Panc1 (cell line): ENCODE measurements at regions not wholly inside any gene's neighbourhood (a gene's known extent, or its start where the extent isn't known, plus 50 kb on each side); places are given as distances from the start of the nearest gene placed in this dataset.

Experiments
- ATAC-seq: fragments of 200-7000 bp; cut with Tn5 transposase; 2 replicates; pipeline ENCODE4 v1.9.1; 2020; ENCODE audit warnings: mild to moderate bottlenecking, moderate library complexity
- BruUV-seq: library from RNA; stranded (reverse); fragments of 400-500 nt; replicated peaks from 2 replicates; lab custom pipeline; 2021; lab: Mats Ljungman, UMichigan
- CTCF ChIA-PET: fragments of 300-600 bp; sonication (Branson Sonifier 250); formaldehyde crosslinking; loops from one replicate; lab custom pipeline; 2022; ENCODE audit warnings: antibody characterized with exemption; lab: Charles Lee
- POLR2A ChIA-PET: fragments of 300-600 bp; sonication (Branson Sonifier 250); formaldehyde crosslinking; loops from one replicate; lab custom pipeline; 2022; ENCODE audit warnings: antibody characterized with exemption; lab: Charles Lee
- DNase-seq: peaks from one replicate; pipeline ENCODE4 v3.0.0-alpha.2; 2010; ENCODE audit warnings: low read depth, low spot score
- H3K27ac ChIP-seq: 2 replicates; pipeline ENCODE4 v1.5.1; 2011; ENCODE audit warnings: mild to moderate bottlenecking, low read length, inconsistent platforms
- H3K27me3 ChIP-seq: fragments of 200-500 bp; sonication (Bioruptor generic); 2 replicates; pipeline ENCODE4 v1.6.0; 2014; ENCODE audit warnings: low read length, inconsistent platforms; ENCODE audit not compliant: control insufficient read depth, insufficient read depth
- H3K36me3 ChIP-seq: fragments of 200-500 bp; sonication (Bioruptor generic); 2 replicates; pipeline ENCODE4 v1.5.1; 2014; ENCODE audit warnings: inconsistent platforms, mild to moderate bottlenecking, low read length, moderate library complexity; ENCODE audit not compliant: control insufficient read depth, insufficient read depth
- H3K4me1 ChIP-seq: 2 replicates; pipeline ENCODE4 v1.5.1; 2011; ENCODE audit warnings: inconsistent platforms, mild to moderate bottlenecking, low read length, moderate library complexity; ENCODE audit not compliant: control insufficient read depth, insufficient read depth
- H3K4me3 ChIP-seq, 2 experiments: 2 replicates each; pipeline ENCODE4 v1.5.1; 2011 to 2012; ENCODE audit warnings: low read depth in 2 of 2, low read length in 2 of 2, mild to moderate bottlenecking in 2 of 2, inconsistent platforms in 1 of 2, moderate library complexity in 1 of 2
- H3K9me3 ChIP-seq: fragments of 200-500 bp; sonication (Bioruptor generic); 2 replicates; pipeline ENCODE4 v1.5.1; 2014; ENCODE audit warnings: low read depth, mild to moderate bottlenecking, inconsistent platforms, low read length, moderate library complexity; ENCODE audit not compliant: control insufficient read depth, insufficient read depth
- CTCF ChIP-seq: fragments of 450-650 bp; IDR thresholded peaks from 2 replicates; pipeline ENCODE4 v1.5.1; 2017; ENCODE audit warnings: mild to moderate bottlenecking
- POLR2AphosphoS5 ChIP-seq: IDR thresholded peaks from 2 replicates; pipeline ENCODE4 v1.6.1; 2012; ENCODE audit warnings: mild to moderate bottlenecking, low read depth, low read length, moderate library complexity
- REST ChIP-seq, 2 experiments: IDR thresholded peaks; 2 replicates each; pipeline ENCODE4 v1.6.1; 2011 to 2012; ENCODE audit warnings: low read depth in 2 of 2, control low read depth in 1 of 2, low read length in 1 of 2, mild to moderate bottlenecking in 1 of 2, moderate library complexity in 1 of 2; ENCODE audit not compliant: insufficient read depth in 1 of 2
- SIN3A ChIP-seq: IDR thresholded peaks from 2 replicates; pipeline ENCODE4 v1.6.1; 2012; ENCODE audit warnings: low read depth, mild to moderate bottlenecking, low read length, moderate library complexity, borderline replicate concordance; ENCODE audit not compliant: insufficient read depth
- TCF7L2 ChIP-seq: IDR thresholded peaks from 2 replicates; pipeline ENCODE4 v1.6.1; 2011; ENCODE audit warnings: mild to moderate bottlenecking, low read depth, low read length, inconsistent platforms
- in situ Hi-C: cut with HindIII; loops from 2 replicates; pipeline ENCODE4 v1.10.0; 2016; ENCODE audit warnings: low sequenced_read_pairs, low pct_unique_long_range_greater_than_20kb
- intact Hi-C: fragments of 100-400 bp; cut with micrococcal nuclease; formaldehyde crosslinking; loops from one replicate; pipeline ENCODE4 v1.10.0; 2022; ENCODE audit not compliant: unreplicated experiment

GRCh38 chr3:83890039-83890762 lies 1068.6 kb upstream of the CADM2 start:
- Histone ChIP-seq H3K4me3 (no peak overlapping the region), H3K36me3 (no peaks in the 10 kb centered on the region), H3K27ac (no peak overlapping the region), H3K9me3 (no peaks in the 10 kb centered on the region), H3K4me1 (no peaks in the 10 kb centered on the region), H3K27me3 (no peaks in the 10 kb centered on the region)
- ATAC-seq (no peak), DNase-seq (no peak)
- ChIA-PET POLR2A (no interaction called here), CTCF (no interaction called here)
- BruUV-seq = no TSS peak
- no peak for TF ChIP-seq TCF7L2
- intact Hi-C loops (no loop called here), in situ Hi-C loops (no loop called here)

- no TSS peak for BruUV-seq
Observed at GRCh38 chr3:83890763-83891135, 1068.0 kb upstream of the CADM2 start.

More at GRCh38 chr3:83890763-83891135, 1068.0 kb upstream of the CADM2 start:
- Histone ChIP-seq H3K4me1 (no peaks in the 10 kb centered on the region), H3K36me3 (no peaks in the 10 kb centered on the region), H3K9me3 (no peaks in the 10 kb centered on the region), H3K27me3 (no peaks in the 10 kb centered on the region), H3K27ac (no peak overlapping the region), H3K4me3 (no peak overlapping the region)
- in situ Hi-C loops (no loop called here), intact Hi-C loops (no loop called here)
- DNase-seq (no peak), ATAC-seq (no peak)
- CTCF ChIA-PET = no interaction called here
- TF ChIP-seq SIN3A (no peak), POLR2AphosphoS5 (no peak), CTCF (no peak), TCF7L2 (no peak), REST (IDR thresholded peaks at IDR 0.05; ENCODE audit: insufficient read depth in 1 of 2, low read depth in 2 of 2, low read length in 1 of 2) (no peak)
- POLR2A ChIA-PET = no interaction called here
